Loucy (cell line): ENCODE measurements at regions not wholly inside any gene's neighbourhood (a gene's known extent, or its start where the extent isn't known, plus 50 kb on each side); places are given as distances from the start of the nearest gene placed in this dataset.

ENCODE experiments used
- H2AFZ ChIP-seq: fragments of 200-600 bp; sonication (generic); 2 replicates; pipeline ENCODE4 v1.6.0; 2016; ENCODE audit warnings: antibody characterized with exemption, mild to moderate bottlenecking, low read length, moderate library complexity
- H3F3A ChIP-seq: fragments of 200-600 bp; 2 replicates; pipeline ENCODE4 v1.6.0; 2016; ENCODE audit warnings: antibody characterized with exemption, low read depth, mild to moderate bottlenecking
- H3K27me3 ChIP-seq: fragments of 200-600 bp; sonication (generic); 2 replicates; pipeline ENCODE4 v1.6.1; 2014; ENCODE audit warnings: low read length, mild to moderate bottlenecking; ENCODE audit not compliant: insufficient read depth, poor library complexity, severe bottlenecking
- H3K36me3 ChIP-seq: fragments of 200-600 bp; sonication (generic); 2 replicates; pipeline ENCODE4 v1.6.1; 2016; ENCODE audit warnings: low read length; ENCODE audit not compliant: insufficient read depth
- H3K4me1 ChIP-seq: fragments of 200-600 bp; sonication (generic); 2 replicates; pipeline ENCODE4 v1.5.1; 2014; ENCODE audit warnings: low read length, mild to moderate bottlenecking; ENCODE audit not compliant: insufficient read depth, poor library complexity, severe bottlenecking
- H3K4me2 ChIP-seq: fragments of 200-600 bp; sonication (generic); 2 replicates; pipeline ENCODE4 v1.6.0; 2014; ENCODE audit warnings: antibody characterized with exemption, low read length, low read depth, mild to moderate bottlenecking; ENCODE audit not compliant: poor library complexity, severe bottlenecking
- H3K4me3 ChIP-seq: fragments of 200-600 bp; sonication (generic); 2 replicates; pipeline ENCODE4 v1.5.1; 2014; ENCODE audit warnings: low read length, mild to moderate bottlenecking, mixed read lengths; ENCODE audit not compliant: poor library complexity, severe bottlenecking
- H3K79me2 ChIP-seq: fragments of 200-600 bp; sonication (generic); 2 replicates; pipeline ENCODE4 v1.6.1; 2014; ENCODE audit warnings: low read length; ENCODE audit not compliant: insufficient read depth
- H3K9ac ChIP-seq: fragments of 200-600 bp; sonication (generic); 2 replicates; pipeline ENCODE4 v1.6.0; 2014; ENCODE audit warnings: mild to moderate bottlenecking, low read depth, low read length, moderate library complexity; ENCODE audit not compliant: poor library complexity, severe bottlenecking
- H3K9me2 ChIP-seq: fragments of 200-600 bp; sonication (generic); replicated peaks from 2 replicates; pipeline ENCODE4 v1.6.1; 2016; ENCODE audit warnings: low read depth, low read length, mixed read lengths
- H3K9me3 ChIP-seq: fragments of 200-600 bp; sonication (generic); 2 replicates; pipeline ENCODE4 v1.6.1; 2014; ENCODE audit warnings: mild to moderate bottlenecking, antibody characterized with exemption, low read length, low read depth; ENCODE audit not compliant: insufficient read depth
- H4K20me1 ChIP-seq: fragments of 200-600 bp; sonication (generic); 2 replicates; pipeline ENCODE4 v1.6.0; 2014; ENCODE audit warnings: antibody characterized with exemption, low read length, mild to moderate bottlenecking; ENCODE audit not compliant: insufficient read depth, poor library complexity, severe bottlenecking
- CTCF ChIP-seq: fragments of 200-600 bp; sonication (generic); conservative IDR thresholded peaks from 2 replicates; pipeline ENCODE4 v1.5.1; 2014; ENCODE audit warnings: mild to moderate bottlenecking, antibody characterized with exemption, low read length
- EZH2phosphoT487 ChIP-seq: fragments of 200-600 bp; IDR thresholded peaks from 2 replicates; pipeline ENCODE4 v1.6.1; 2018; ENCODE audit warnings: antibody characterized with exemption, mild to moderate bottlenecking, moderate library complexity, borderline replicate concordance

- no peak for TF ChIP-seq EZH2phosphoT487
- TF ChIP-seq CTCF, result no peak; the same call in 1 of the 2 replicates
- Histone ChIP-seq H3K4me2 (no peak overlapping the region), H2AFZ (no peak overlapping the region)
Observed at GRCh38 chr4:4694296-4694772, 152.5 kb upstream of the STX18 start.

GRCh38 chr4:4693755-4694295 is 152.0 kb upstream of the STX18 start:
- no peak for TF ChIP-seq EZH2phosphoT487
- no peak for TF ChIP-seq CTCF
- no peak overlapping the region for H3K9ac ChIP-seq
- H3K79me2 ChIP-seq, result no peaks in the 10 kb centered on the region
- H3K9me3 ChIP-seq, result no peaks in the 10 kb centered on the region
- H3K36me3 ChIP-seq, result no peaks in the 10 kb centered on the region
- no peaks in the 10 kb centered on the region for H3F3A ChIP-seq
- H3K4me2 ChIP-seq, result no peak overlapping the region
- no peaks in the 10 kb centered on the region for H3K27me3 ChIP-seq
- H3K4me1 ChIP-seq, result no peaks in the 10 kb centered on the region
- no peaks in the 10 kb centered on the region for H3K9me2 ChIP-seq
- no peak overlapping the region for H3K4me3 ChIP-seq
- no peaks in the 10 kb centered on the region for H4K20me1 ChIP-seq
- H2AFZ ChIP-seq, result no peak overlapping the region

More at GRCh38 chr4:4694296-4694772, 152.5 kb upstream of the STX18 start:
- Histone ChIP-seq H3K9me2 (no peaks in the 10 kb centered on the region), H3K9me3 (no peaks in the 10 kb centered on the region), H3K27me3 (no peaks in the 10 kb centered on the region), H3K4me1 (no peaks in the 10 kb centered on the region), H3K79me2 (no peaks in the 10 kb centered on the region), H3F3A (no peaks in the 10 kb centered on the region), H4K20me1 (no peaks in the 10 kb centered on the region), H3K36me3 (no peaks in the 10 kb centered on the region), H3K9ac (no peak overlapping the region), H3K4me3 (no peak overlapping the region)

GRCh38 chr4:4693258-4693657 is 151.4 kb upstream of the STX18 start:
- H2AFZ ChIP-seq, result no peak overlapping the region
- no peaks in the 10 kb centered on the region for H3K27me3 ChIP-seq
- no peak overlapping the region for H3K4me2 ChIP-seq
- TF ChIP-seq EZH2phosphoT487 (no peak), CTCF (no peak)
- H3K4me1 ChIP-seq, result no peaks in the 10 kb centered on the region
- no peaks in the 10 kb centered on the region for H3K9me2 ChIP-seq
- H3K79me2 ChIP-seq, result no peaks in the 10 kb centered on the region
- H3K36me3 ChIP-seq, result no peaks in the 10 kb centered on the region
- H3K9ac ChIP-seq, result no peak overlapping the region
- H3K4me3 ChIP-seq, result no peak overlapping the region
- H3F3A ChIP-seq, result no peaks in the 10 kb centered on the region
- no peaks in the 10 kb centered on the region for H4K20me1 ChIP-seq
- H3K9me3 ChIP-seq, result no peaks in the 10 kb centered on the region
